GM19468 (cell line): ENCODE measurements at regions not wholly inside any gene's neighbourhood (a gene's known extent, or its start where the extent isn't known, plus 50 kb on each side); places are given as distances from the start of the nearest gene placed in this dataset.
"Not testable (repeated sequence)": the region's sequence is repeated elsewhere in the genome, so short reads cannot be mapped to it uniquely, and the experiment has no call there.

ENCODE experiments used
- ATAC-seq: cut with Tn5 transposase; IDR thresholded peaks from one replicate; pipeline ENCODE4 v1.9.1; 2021; ENCODE audit warnings: mild to moderate bottlenecking, moderate library complexity, moderate number of reproducible peaks; ENCODE audit not compliant: unreplicated experiment; ENCODE audit errors: extremely low read depth

GRCh38 chr3:117811786-117812185 lies 1102.2 kb downstream of the TUSC7 start:
- no peak for ATAC-seq

GRCh38 chr3:117814975-117815374 lies 1105.4 kb downstream of the TUSC7 start:
- ATAC-seq: no peak

GRCh38 chr3:117817103-117817502 lies 1107.5 kb downstream of the TUSC7 start:
- no peak for ATAC-seq

- ATAC-seq: no peak
Measured at GRCh38 chr3:117818592-117818991, 1109.0 kb downstream of the TUSC7 start.

GRCh38 chr3:117820658-117821299 lies 1111.2 kb downstream of the TUSC7 start:
- ATAC-seq: no peak

- no peak for ATAC-seq
Measured at GRCh38 chr3:117822416-117822815, 1112.8 kb downstream of the TUSC7 start.

GRCh38 chr3:117836296-117836695 lies 1126.7 kb downstream of the TUSC7 start:
- no peak for ATAC-seq

- ATAC-seq: no peak
Measured at GRCh38 chr3:117837391-117837790, 1127.8 kb downstream of the TUSC7 start.

- no peak for ATAC-seq
Measured at GRCh38 chr3:117842086-117842485, 1132.5 kb downstream of the TUSC7 start.

- ATAC-seq: no peak
Measured at GRCh38 chr3:117843356-117843755, 1133.8 kb downstream of the TUSC7 start.

GRCh38 chr3:117844676-117845075 lies 1135.1 kb downstream of the TUSC7 start:
- ATAC-seq: no peak

GRCh38 chr3:117846238-117846637 lies 1136.7 kb downstream of the TUSC7 start:
- ATAC-seq: no peak

- ATAC-seq: no peak
Measured at GRCh38 chr3:117848606-117849005, 1139.0 kb downstream of the TUSC7 start.

GRCh38 chr3:117853923-117854668 lies 1144.5 kb downstream of the TUSC7 start:
- ATAC-seq: no peak

- no peak for ATAC-seq
Measured at GRCh38 chr3:117856354-117856753, 1146.8 kb downstream of the TUSC7 start.

- no peak for ATAC-seq
Measured at GRCh38 chr3:117863146-117863545, 1153.6 kb downstream of the TUSC7 start.

- no peak for ATAC-seq
Measured at GRCh38 chr3:117865338-117865737, 1155.8 kb downstream of the TUSC7 start.

GRCh38 chr3:117868766-117869165 lies 1159.2 kb downstream of the TUSC7 start:
- ATAC-seq: no peak

- no peak for ATAC-seq
Measured at GRCh38 chr3:117871934-117872333, 1162.4 kb downstream of the TUSC7 start.

- ATAC-seq: not testable (repeated sequence)
Measured at GRCh38 chr3:117872594-117873248, 1161.9 kb downstream of the IGSF11 start.

- ATAC-seq: no peak
Measured at GRCh38 chr3:117873249-117873600, 1161.4 kb downstream of the IGSF11 start.
